ENCODE measurements at regions not wholly inside any gene's neighbourhood (a gene's known extent, or its start where the extent isn't known, plus 50 kb on each side); places are given as distances from the start of the nearest gene placed in this dataset.

- DNase-seq (ENCODE audit: extremely low spot score): no peak
- no peaks in the 10 kb centered on the region for H3K36me3 ChIP-seq (ENCODE audit: insufficient read depth)
- no peaks in the 10 kb centered on the region for H3K4me1 ChIP-seq (ENCODE audit: insufficient read depth)
- H3K4me3 ChIP-seq (ENCODE audit: low read depth, low read length): no peak overlapping the region
- no peak overlapping the region for H3K27ac ChIP-seq (ENCODE audit: low read depth)
Observed at GRCh38 chr16:56140645-56141044, 50.6 kb upstream of the GNAO1 start.

DNA sequence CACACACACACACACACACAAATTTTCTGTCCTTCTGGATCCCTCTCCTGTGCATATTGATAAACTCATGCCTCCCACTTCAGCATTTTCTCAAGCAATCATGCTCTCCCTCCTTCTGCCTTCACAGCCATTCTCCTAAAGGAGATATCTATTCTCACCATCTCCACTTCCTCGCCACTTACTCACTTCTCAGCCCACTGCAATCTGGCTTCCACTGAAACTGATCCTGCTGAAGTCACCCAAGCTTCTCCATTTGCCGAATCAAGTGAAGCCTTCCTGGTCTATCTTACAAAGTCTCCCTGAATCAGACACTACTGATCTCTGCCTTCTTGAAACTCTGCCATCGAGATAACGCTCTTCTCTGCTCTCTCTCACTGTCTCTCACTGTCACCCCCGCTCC is 54.0 kb upstream of the GNAO1 start:
- no peak for DNase-seq (ENCODE audit: extremely low spot score)
- WGBS: 55% methylated on average over 5 of the region's 5 CpGs
- Histone ChIP-seq H3K4me1 (ENCODE audit: insufficient read depth) (no peaks in the 10 kb centered on the region), H3K4me3 (ENCODE audit: low read depth, low read length) (no peak overlapping the region), H3K36me3 (ENCODE audit: insufficient read depth) (no peaks in the 10 kb centered on the region), H3K27ac (ENCODE audit: low read depth) (no peak overlapping the region)

GRCh38 chr16:56136256-56136655 is 55.0 kb upstream of the GNAO1 start:
- 76% methylated on average over 3 of the region's 3 CpGs for WGBS
- Histone ChIP-seq H3K4me3 (ENCODE audit: low read depth, low read length) (no peak overlapping the region), H3K4me1 (ENCODE audit: insufficient read depth) (no peaks in the 10 kb centered on the region), H3K27ac (ENCODE audit: low read depth) (no peak overlapping the region), H3K36me3 (ENCODE audit: insufficient read depth) (no peaks in the 10 kb centered on the region)
- DNase-seq (ENCODE audit: extremely low spot score): no peak

GRCh38 chr16:56134790-56135189 is 56.5 kb upstream of the GNAO1 start:
- no peaks in the 10 kb centered on the region for H3K4me1 ChIP-seq (ENCODE audit: insufficient read depth)
- DNase-seq (ENCODE audit: extremely low spot score): no peak
- no peaks in the 10 kb centered on the region for H3K36me3 ChIP-seq (ENCODE audit: insufficient read depth)
- H3K27ac ChIP-seq (ENCODE audit: low read depth): no peak overlapping the region
- WGBS: 71% methylated on average over 1 of the region's 1 CpG
- no peak overlapping the region for H3K4me3 ChIP-seq (ENCODE audit: low read depth, low read length)

DNA sequence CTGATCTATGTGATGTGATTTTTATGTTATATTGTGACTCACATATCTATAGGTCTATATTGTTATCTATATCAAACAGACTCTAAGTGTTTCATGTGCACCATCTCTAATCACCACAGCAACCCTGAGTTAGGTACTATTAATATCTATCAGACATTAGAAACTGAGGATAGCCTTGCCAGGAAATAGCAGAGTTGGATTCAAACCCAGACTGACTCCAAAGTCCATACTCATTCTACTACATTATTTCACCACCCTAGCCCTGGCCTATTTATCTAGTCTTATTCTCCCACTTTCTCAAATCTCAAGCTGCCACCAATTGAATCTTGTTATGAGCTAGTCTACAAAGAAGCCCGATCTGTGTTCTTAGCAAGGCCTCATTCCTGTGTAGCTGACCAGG is 65.4 kb upstream of the GNAO1 start:
- H3K4me1 ChIP-seq (ENCODE audit: insufficient read depth): no peaks in the 10 kb centered on the region
- H3K4me3 ChIP-seq (ENCODE audit: low read depth, low read length): no peak overlapping the region
- H3K27ac ChIP-seq (ENCODE audit: low read depth): no peak overlapping the region
- H3K36me3 ChIP-seq (ENCODE audit: insufficient read depth): no peaks in the 10 kb centered on the region
- 91% methylated on average over 1 of the region's 1 CpG for WGBS
- no peak for DNase-seq (ENCODE audit: extremely low spot score)

GRCh38 chr16:56122251-56122650 is 69.0 kb upstream of the GNAO1 start:
- DNase-seq (ENCODE audit: extremely low spot score): no peak
- 95% methylated on average over 2 of the region's 2 CpGs for WGBS

GRCh38 chr16:56121156-56121500 is 70.2 kb upstream of the GNAO1 start:
- Histone ChIP-seq H3K27ac (ENCODE audit: low read depth) (no peak overlapping the region), H3K4me3 (ENCODE audit: low read depth, low read length) (no peak overlapping the region), H3K36me3 (ENCODE audit: insufficient read depth) (no peaks in the 10 kb centered on the region), H3K4me1 (ENCODE audit: insufficient read depth) (no peaks in the 10 kb centered on the region)
- 95% methylated on average over 2 of the region's 2 CpGs for WGBS
- DNase-seq (ENCODE audit: extremely low spot score): no peak

More at GRCh38 chr16:56122251-56122650, 69.0 kb upstream of the GNAO1 start:
- H3K27ac ChIP-seq (ENCODE audit: low read depth): no peak overlapping the region
- no peak overlapping the region for H3K4me3 ChIP-seq (ENCODE audit: low read depth, low read length)
- H3K4me1 ChIP-seq (ENCODE audit: insufficient read depth): no peaks in the 10 kb centered on the region
- H3K36me3 ChIP-seq (ENCODE audit: insufficient read depth): no peaks in the 10 kb centered on the region

GRCh38 chr16:56120447-56121155 is 70.7 kb upstream of the GNAO1 start:
- Histone ChIP-seq H3K36me3 (ENCODE audit: insufficient read depth) (no peaks in the 10 kb centered on the region), H3K4me3 (ENCODE audit: low read depth, low read length) (no peak overlapping the region), H3K27ac (ENCODE audit: low read depth) (no peak overlapping the region), H3K4me1 (ENCODE audit: insufficient read depth) (no peaks in the 10 kb centered on the region)
- DNase-seq (ENCODE audit: extremely low spot score): peak; percentile 21
- 66% methylated on average over 3 of the region's 3 CpGs for WGBS

DNA sequence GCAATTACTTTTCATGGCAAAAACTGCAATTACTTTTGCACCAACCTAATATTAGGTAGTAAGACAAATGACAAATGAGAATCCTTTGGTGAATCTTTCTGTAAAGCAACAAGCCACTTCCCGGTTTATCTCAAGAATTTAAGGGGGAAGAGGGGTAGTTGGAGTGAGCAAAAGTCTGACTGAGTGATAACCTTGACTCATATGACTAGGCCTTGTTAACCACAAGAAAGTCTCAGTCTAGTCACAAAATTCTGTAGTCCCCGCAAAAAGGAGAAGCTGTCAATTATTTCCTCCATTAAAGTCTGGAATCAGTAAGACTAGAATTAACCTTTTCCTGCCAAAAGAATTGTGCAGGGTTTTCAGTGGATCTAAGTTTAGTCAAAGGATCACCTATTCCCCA is 72.2 kb upstream of the GNAO1 start:
- WGBS: 45% methylated on average over 2 of the region's 2 CpGs
- H3K36me3 ChIP-seq (ENCODE audit: insufficient read depth): no peaks in the 10 kb centered on the region
- DNase-seq (ENCODE audit: extremely low spot score): no peak

GRCh38 chr16:56116577-56116964 is 74.7 kb upstream of the GNAO1 start:
- 43% methylated on average over 1 of the region's 1 CpG for WGBS

More for the DNA sequence above, 72.2 kb upstream of the GNAO1 start:
- no peak overlapping the region for H3K4me3 ChIP-seq (ENCODE audit: low read depth, low read length)
- no peaks in the 10 kb centered on the region for H3K4me1 ChIP-seq (ENCODE audit: insufficient read depth)
- H3K27ac ChIP-seq (ENCODE audit: low read depth): no peak overlapping the region

GRCh38 chr16:56115817-56116576 is 75.3 kb upstream of the GNAO1 start:
- no peak overlapping the region for H3K27ac ChIP-seq (ENCODE audit: low read depth)
- DNase-seq (ENCODE audit: extremely low spot score): no peak
- WGBS: 61% methylated on average over 6 of the region's 6 CpGs
- H3K4me1 ChIP-seq (ENCODE audit: insufficient read depth): no peaks in the 10 kb centered on the region
- no peak overlapping the region for H3K4me3 ChIP-seq (ENCODE audit: low read depth, low read length)
- H3K36me3 ChIP-seq (ENCODE audit: insufficient read depth): no peaks in the 10 kb centered on the region

More at GRCh38 chr16:56116577-56116964, 74.7 kb upstream of the GNAO1 start:
- DNase-seq (ENCODE audit: extremely low spot score): no peak
- H3K4me1 ChIP-seq (ENCODE audit: insufficient read depth): no peaks in the 10 kb centered on the region
- no peaks in the 10 kb centered on the region for H3K36me3 ChIP-seq (ENCODE audit: insufficient read depth)
- H3K4me3 ChIP-seq (ENCODE audit: low read depth, low read length): no peak overlapping the region
- H3K27ac ChIP-seq (ENCODE audit: low read depth): no peak overlapping the region

DNA sequence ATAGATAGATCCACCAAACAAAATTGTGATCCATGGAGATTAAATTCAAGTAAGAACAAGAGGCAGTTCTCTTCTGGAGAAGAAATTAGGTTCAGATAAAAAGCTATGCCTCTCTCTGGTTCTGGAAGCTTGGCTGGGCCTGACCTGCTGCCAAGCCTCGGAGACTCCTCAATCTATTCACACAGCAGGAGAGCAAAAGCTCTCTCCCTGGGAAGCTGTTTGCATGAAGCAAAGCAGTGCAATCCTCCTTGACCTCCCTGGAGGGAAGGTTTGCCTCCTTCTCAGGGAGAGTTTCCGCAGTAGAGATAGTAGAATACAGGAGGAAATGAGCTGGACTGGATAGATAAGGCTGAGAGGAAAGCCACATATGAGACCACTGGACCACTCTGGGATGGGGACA is 78.1 kb upstream of the GNAO1 start:
- H3K27ac ChIP-seq (ENCODE audit: low read depth): no peak overlapping the region
- 46% methylated on average over 2 of the region's 2 CpGs for WGBS
- no peak for DNase-seq (ENCODE audit: extremely low spot score)
- no peak overlapping the region for H3K4me3 ChIP-seq (ENCODE audit: low read depth, low read length)
- no peaks in the 10 kb centered on the region for H3K4me1 ChIP-seq (ENCODE audit: insufficient read depth)
- no peaks in the 10 kb centered on the region for H3K36me3 ChIP-seq (ENCODE audit: insufficient read depth)

- no peaks in the 10 kb centered on the region for H3K36me3 ChIP-seq (ENCODE audit: insufficient read depth)
- 71% methylated on average over 5 of the region's 5 CpGs for WGBS
- DNase-seq (ENCODE audit: extremely low spot score): no peak
- no peak overlapping the region for H3K27ac ChIP-seq (ENCODE audit: low read depth)
- no peaks in the 10 kb centered on the region for H3K4me1 ChIP-seq (ENCODE audit: insufficient read depth)
- no peak overlapping the region for H3K4me3 ChIP-seq (ENCODE audit: low read depth, low read length)
Observed at GRCh38 chr16:56111100-56111499, 80.2 kb upstream of the GNAO1 start.

DNA sequence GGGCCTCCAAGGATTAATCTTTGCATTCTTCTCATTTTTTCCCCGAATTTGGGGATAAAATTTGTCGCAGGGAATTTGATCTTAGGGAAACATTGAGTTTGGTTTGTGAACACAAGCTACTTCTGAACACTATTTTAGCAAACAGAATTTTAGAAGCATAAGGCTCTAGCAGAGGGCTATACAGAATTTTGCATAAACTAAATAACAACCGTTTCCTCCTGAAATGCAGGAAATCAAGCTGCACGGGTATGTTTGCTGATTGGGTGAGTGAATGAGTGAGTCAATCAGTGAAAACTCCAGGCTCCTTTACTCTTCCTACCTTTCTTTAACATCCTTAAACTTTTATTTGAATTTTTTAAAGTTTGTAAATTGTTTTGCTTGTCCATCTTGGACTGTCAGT is 81.3 kb upstream of the GNAO1 start:
- 41% methylated on average over 4 of the region's 4 CpGs for WGBS
- DNase-seq (ENCODE audit: extremely low spot score): no peak
- Histone ChIP-seq H3K4me3 (ENCODE audit: low read depth, low read length) (no peak overlapping the region), H3K36me3 (ENCODE audit: insufficient read depth) (no peaks in the 10 kb centered on the region), H3K4me1 (ENCODE audit: insufficient read depth) (no peaks in the 10 kb centered on the region), H3K27ac (ENCODE audit: low read depth) (no peak overlapping the region)

Measured in urinary bladder (tissue), 3 donors.